Parathyroid adenoma (tissue), 2 donors: ENCODE measurements at regions not wholly inside any gene's neighbourhood (a gene's known extent, or its start where the extent isn't known, plus 50 kb on each side); places are given as distances from the start of the nearest gene placed in this dataset.

Experiments
- H2AFZ ChIP-seq: fragments of 300-600 bp; sonication (generic); one replicate; pipeline ENCODE4 v1.7.0; 2017; ENCODE audit warnings: antibody characterized with exemption, mild to moderate bottlenecking
- H3K27ac ChIP-seq: fragments of 300-600 bp; sonication (generic); one replicate; pipeline ENCODE4 v1.7.0; 2017
- H3K27me3 ChIP-seq: fragments of 300-600 bp; sonication (generic); one replicate; pipeline ENCODE4 v1.7.0; 2017; ENCODE audit warnings: low read length; ENCODE audit not compliant: control insufficient read depth, insufficient read depth
- H3K36me3 ChIP-seq: fragments of 300-600 bp; sonication (generic); one replicate; pipeline ENCODE4 v1.7.0; 2017; ENCODE audit warnings: low read length; ENCODE audit not compliant: control insufficient read depth, insufficient read depth
- H3K4me1 ChIP-seq: fragments of 300-600 bp; sonication (generic); one replicate; pipeline ENCODE4 v1.7.0; 2017; ENCODE audit warnings: control low read depth
- H3K4me2 ChIP-seq: fragments of 300-600 bp; sonication (generic); one replicate; pipeline ENCODE4 v1.7.0; 2017; ENCODE audit warnings: low read length
- H3K4me3 ChIP-seq: fragments of 300-600 bp; sonication (generic); one replicate; pipeline ENCODE4 v1.7.0; 2017; ENCODE audit warnings: low read depth, low read length
- H3K79me2 ChIP-seq: fragments of 300-600 bp; sonication (generic); one replicate; pipeline ENCODE4 v1.7.0; 2017; ENCODE audit warnings: control low read depth
- H3K9ac ChIP-seq: fragments of 300-600 bp; sonication (generic); one replicate; pipeline ENCODE4 v1.7.0; 2017; ENCODE audit warnings: mild to moderate bottlenecking
- H3K9me3 ChIP-seq: fragments of 300-600 bp; sonication (generic); one replicate; pipeline ENCODE4 v1.7.0; 2017; ENCODE audit warnings: low read length; ENCODE audit not compliant: control insufficient read depth
- TF ChIP-seq, protein P1 (sequence below): fragments of 300-600 bp; sonication (generic); IDR thresholded peaks from one replicate; pipeline ENCODE4 v1.7.0; 2017; ENCODE audit warnings: antibody characterized with exemption, mild to moderate bottlenecking
- donor health status: primary hyperparathyroidism.

DNA sequence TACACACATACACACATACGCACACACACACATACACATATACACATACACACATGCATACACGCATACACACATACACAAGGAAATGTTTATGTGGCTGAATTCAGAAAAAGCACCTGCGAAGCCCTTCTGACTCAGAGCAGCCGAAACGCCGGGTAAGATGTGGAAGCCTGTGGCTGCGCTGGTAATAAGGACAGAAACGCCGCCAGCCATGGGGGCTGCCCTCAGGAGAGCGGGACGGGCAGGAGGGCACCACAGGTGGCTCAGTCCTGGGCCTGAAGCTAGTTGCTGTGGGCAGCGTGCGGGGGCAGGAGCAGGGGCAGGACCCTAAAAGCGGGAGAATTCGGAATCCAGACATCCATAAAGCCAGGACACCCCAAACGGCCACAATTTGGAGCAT, 378.3 kb downstream of the BRD1 start:
- Histone ChIP-seq H3K9me3 (no peaks in the 10 kb centered on the region), H3K79me2 (no peaks in the 10 kb centered on the region), H3K4me2 (no peak overlapping the region), H3K9ac (no peak overlapping the region), H3K27me3 (no peaks in the 10 kb centered on the region), H3K4me1 (no peaks in the 10 kb centered on the region), H2AFZ (no peak overlapping the region), H3K4me3 (no peak overlapping the region), H3K27ac (no peak overlapping the region), H3K36me3 (no peaks in the 10 kb centered on the region)
- TF ChIP-seq, protein P1, sequence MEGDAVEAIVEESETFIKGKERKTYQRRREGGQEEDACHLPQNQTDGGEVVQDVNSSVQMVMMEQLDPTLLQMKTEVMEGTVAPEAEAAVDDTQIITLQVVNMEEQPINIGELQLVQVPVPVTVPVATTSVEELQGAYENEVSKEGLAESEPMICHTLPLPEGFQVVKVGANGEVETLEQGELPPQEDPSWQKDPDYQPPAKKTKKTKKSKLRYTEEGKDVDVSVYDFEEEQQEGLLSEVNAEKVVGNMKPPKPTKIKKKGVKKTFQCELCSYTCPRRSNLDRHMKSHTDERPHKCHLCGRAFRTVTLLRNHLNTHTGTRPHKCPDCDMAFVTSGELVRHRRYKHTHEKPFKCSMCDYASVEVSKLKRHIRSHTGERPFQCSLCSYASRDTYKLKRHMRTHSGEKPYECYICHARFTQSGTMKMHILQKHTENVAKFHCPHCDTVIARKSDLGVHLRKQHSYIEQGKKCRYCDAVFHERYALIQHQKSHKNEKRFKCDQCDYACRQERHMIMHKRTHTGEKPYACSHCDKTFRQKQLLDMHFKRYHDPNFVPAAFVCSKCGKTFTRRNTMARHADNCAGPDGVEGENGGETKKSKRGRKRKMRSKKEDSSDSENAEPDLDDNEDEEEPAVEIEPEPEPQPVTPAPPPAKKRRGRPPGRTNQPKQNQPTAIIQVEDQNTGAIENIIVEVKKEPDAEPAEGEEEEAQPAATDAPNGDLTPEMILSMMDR = no peak

GRCh38 chr22:49448526-49448925, 379.1 kb downstream of the BRD1 start:
- Histone ChIP-seq H3K36me3 (no peaks in the 10 kb centered on the region), H3K4me1 (no peaks in the 10 kb centered on the region), H3K4me2 (no peak overlapping the region), H3K9me3 (no peaks in the 10 kb centered on the region), H3K4me3 (no peak overlapping the region), H3K9ac (no peak overlapping the region), H3K27ac (no peak overlapping the region), H3K27me3 (no peaks in the 10 kb centered on the region), H2AFZ (no peak overlapping the region), H3K79me2 (no peaks in the 10 kb centered on the region)
- TF ChIP-seq, protein P1 = no peak

GRCh38 chr22:49447837-49448236, 379.8 kb downstream of the BRD1 start:
- H3K27ac ChIP-seq = no peak overlapping the region
- no peak overlapping the region for H3K4me2 ChIP-seq
- no peaks in the 10 kb centered on the region for H3K36me3 ChIP-seq
- no peaks in the 10 kb centered on the region for H3K9me3 ChIP-seq
- H3K79me2 ChIP-seq = no peaks in the 10 kb centered on the region
- no peaks in the 10 kb centered on the region for H3K4me1 ChIP-seq
- TF ChIP-seq, protein P1 = no peak
- H3K4me3 ChIP-seq = no peak overlapping the region
- H3K9ac ChIP-seq = no peak overlapping the region
- H3K27me3 ChIP-seq = no peaks in the 10 kb centered on the region
- H2AFZ ChIP-seq = no peak overlapping the region

GRCh38 chr22:49446759-49447710, 380.6 kb downstream of the BRD1 start:
- Histone ChIP-seq H3K4me3 (no peak overlapping the region), H3K36me3 (no peaks in the 10 kb centered on the region), H3K9ac (no peak overlapping the region), H3K79me2 (no peaks in the 10 kb centered on the region), H3K4me1 (no peaks in the 10 kb centered on the region), H2AFZ (no peak overlapping the region), H3K27ac (no peak overlapping the region), H3K9me3 (no peaks in the 10 kb centered on the region), H3K4me2 (no peak overlapping the region), H3K27me3 (no peaks in the 10 kb centered on the region)
- TF ChIP-seq, protein P1 = no peak
